Vagina (tissue), 2 donors: ENCODE measurements at regions not wholly inside any gene's neighbourhood (a gene's known extent, or its start where the extent isn't known, plus 50 kb on each side); places are given as distances from the start of the nearest gene placed in this dataset.

ENCODE experiments used
- DNase-seq, 2 donors: peaks; one replicate each; pipeline ENCODE4 v3.0.0-alpha.2; 2017; ENCODE audit errors: extremely low spot score in 2 of 2
- H3K27ac ChIP-seq: fragments of 200-600 bp; sonication (generic); one replicate; pipeline ENCODE4 v1.5.1; 2019
- H3K27me3 ChIP-seq: fragments of 200-600 bp; sonication (generic); one replicate; pipeline ENCODE4 v1.5.1; 2019
- H3K36me3 ChIP-seq, 2 donors: fragments of 200-600 bp; sonication (generic); one replicate each; pipeline ENCODE4 v1.5.1; 2017 to 2019
- H3K4me1 ChIP-seq: fragments of 200-600 bp; sonication (generic); one replicate; pipeline ENCODE4 v1.5.1; 2019
- H3K4me3 ChIP-seq, 2 donors: fragments of 200-600 bp; sonication (generic); 1 replicate in 1 of 2; 2 replicates in 1 of 2; pipeline ENCODE4 v1.5.1; 2016 to 2019
- H3K9me3 ChIP-seq: fragments of 200-600 bp; sonication (generic); one replicate; pipeline ENCODE4 v1.5.1; 2019
- CTCF ChIP-seq, 3 experiments: fragments of 450-650 bp in 2 of 3; fragments of 200-600 bp in 1 of 3; sonication (generic) in 1 of 3; IDR thresholded peaks; one replicate each; pipeline ENCODE4 v1.5.1; 2017 to 2019; ENCODE audit warnings: antibody characterized with exemption in 3 of 3, mild to moderate bottlenecking in 2 of 3, moderate library complexity in 2 of 3
- POLR2A ChIP-seq, 2 donors: fragments of 450-650 bp; IDR thresholded peaks; one replicate each; pipeline ENCODE4 v1.6.1; 2017; ENCODE audit warnings: antibody characterized with exemption in 2 of 2, mild to moderate bottlenecking in 2 of 2, moderate library complexity in 2 of 2
- POLR2AphosphoS5 ChIP-seq, 2 donors: sonication (generic); formaldehyde crosslinking; IDR thresholded peaks; one replicate each; pipeline ENCODE4 v1.9.0; 2017; ENCODE audit warnings: antibody characterized with exemption in 2 of 2, mild to moderate bottlenecking in 2 of 2, low read depth in 1 of 2; ENCODE audit not compliant: insufficient read depth in 1 of 2
- intact Hi-C: fragments of 100-400 bp; cut with DNase I; formaldehyde crosslinking; loops from one replicate; pipeline ENCODE4 v1.15.1; 2023

GRCh38 chr5:130333089-130333488, 428.8 kb downstream of the CHSY3 start:
- Histone ChIP-seq H3K4me1 (no peaks in the 10 kb centered on the region), H3K9me3 (no peaks in the 10 kb centered on the region), H3K27ac (no peak overlapping the region), H3K36me3 (no peaks in the 10 kb centered on the region), H3K4me3 (no peak overlapping the region), H3K27me3 (no peaks in the 10 kb centered on the region)
- no peak for DNase-seq
- no peak for TF ChIP-seq POLR2A (IDR thresholded peaks at IDR 0.05)
- TF ChIP-seq CTCF (IDR thresholded peaks at IDR 0.05), result no peak
- TF ChIP-seq POLR2AphosphoS5 (IDR thresholded peaks at IDR 0.05; ENCODE audit: insufficient read depth in 1 of 2, low read depth in 1 of 2), result no peak
- intact Hi-C loops, result no loop called here

GRCh38 chr5:130331332-130331731, 427.1 kb downstream of the CHSY3 start:
- H3K27ac ChIP-seq, result no peak overlapping the region
- no peaks in the 10 kb centered on the region for H3K4me1 ChIP-seq
- no peaks in the 10 kb centered on the region for H3K9me3 ChIP-seq
- H3K36me3 ChIP-seq, result no peaks in the 10 kb centered on the region
- H3K27me3 ChIP-seq, result no peaks in the 10 kb centered on the region
- intact Hi-C loops, result no loop called here
- DNase-seq, result no peak
- no peak overlapping the region for H3K4me3 ChIP-seq
- TF ChIP-seq CTCF (IDR thresholded peaks at IDR 0.05) (no peak), POLR2AphosphoS5 (IDR thresholded peaks at IDR 0.05; ENCODE audit: insufficient read depth in 1 of 2, low read depth in 1 of 2) (no peak), POLR2A (IDR thresholded peaks at IDR 0.05) (no peak)

GRCh38 chr5:130324953-130325671, 420.8 kb downstream of the CHSY3 start:
- H3K4me1 ChIP-seq, result no peaks in the 10 kb centered on the region
- H3K36me3 ChIP-seq, result no peaks in the 10 kb centered on the region
- no peak overlapping the region for H3K27ac ChIP-seq
- H3K9me3 ChIP-seq, result no peaks in the 10 kb centered on the region
- no peak for TF ChIP-seq POLR2A (IDR thresholded peaks at IDR 0.05)
- TF ChIP-seq CTCF (IDR thresholded peaks at IDR 0.05), result no peak
- no peak for TF ChIP-seq POLR2AphosphoS5 (IDR thresholded peaks at IDR 0.05; ENCODE audit: insufficient read depth in 1 of 2, low read depth in 1 of 2)
- no peaks in the 10 kb centered on the region for H3K27me3 ChIP-seq
- no peak overlapping the region for H3K4me3 ChIP-seq
- DNase-seq, result no peak
- intact Hi-C loops, result no loop called here

GRCh38 chr5:130323804-130324454, 419.7 kb downstream of the CHSY3 start:
- intact Hi-C loops, result no loop called here
- no peak overlapping the region for H3K4me3 ChIP-seq
- no peak overlapping the region for H3K27ac ChIP-seq
- H3K36me3 ChIP-seq, result no peaks in the 10 kb centered on the region
- TF ChIP-seq POLR2A (IDR thresholded peaks at IDR 0.05) (no peak), POLR2AphosphoS5 (IDR thresholded peaks at IDR 0.05; ENCODE audit: insufficient read depth in 1 of 2, low read depth in 1 of 2) (no peak), CTCF (IDR thresholded peaks at IDR 0.05) (no peak)
- DNase-seq, result no peak
- H3K27me3 ChIP-seq, result no peaks in the 10 kb centered on the region
- no peaks in the 10 kb centered on the region for H3K4me1 ChIP-seq
- H3K9me3 ChIP-seq, result no peaks in the 10 kb centered on the region

- TF ChIP-seq POLR2A (IDR thresholded peaks at IDR 0.05), result no peak
- no peak for TF ChIP-seq POLR2AphosphoS5 (IDR thresholded peaks at IDR 0.05; ENCODE audit: insufficient read depth in 1 of 2, low read depth in 1 of 2)
- no peak for TF ChIP-seq CTCF (IDR thresholded peaks at IDR 0.05)
- no peak overlapping the region for H3K27ac ChIP-seq
- no peaks in the 10 kb centered on the region for H3K4me1 ChIP-seq
- intact Hi-C loops, result no loop called here
- no peaks in the 10 kb centered on the region for H3K36me3 ChIP-seq
- H3K27me3 ChIP-seq, result no peaks in the 10 kb centered on the region
- no peaks in the 10 kb centered on the region for H3K9me3 ChIP-seq
- H3K4me3 ChIP-seq, result no peak overlapping the region
- no peak for DNase-seq
These were observed 417.7 kb downstream of the CHSY3 start for GRCh38 chr5:130321931-130322330.
